ENCODE measurements at regions not wholly inside any gene's neighbourhood (a gene's known extent, or its start where the extent isn't known, plus 50 kb on each side); places are given as distances from the start of the nearest gene placed in this dataset.
"Not testable (repeated sequence)": the region's sequence is repeated elsewhere in the genome, so short reads cannot be mapped to it uniquely, and the experiment has no call there.

GRCh38 chr6:80504882-80505281 lies 398.4 kb downstream of the BCKDHB start:
- no peak for DNase-seq (ENCODE audit: low spot score)

- DNase-seq (ENCODE audit: low spot score) = no peak
Observed at GRCh38 chr6:80503660-80504059, 397.2 kb downstream of the BCKDHB start.

GRCh38 chr6:80502871-80503270 lies 396.4 kb downstream of the BCKDHB start:
- no peak for DNase-seq (ENCODE audit: low spot score)

GRCh38 chr6:80501636-80502035 lies 395.2 kb downstream of the BCKDHB start:
- no peak for DNase-seq (ENCODE audit: low spot score)

- DNase-seq (ENCODE audit: low spot score) = not testable (repeated sequence)
Observed at GRCh38 chr6:80497696-80498486, 391.4 kb downstream of the BCKDHB start.

GRCh38 chr6:80489911-80490635 lies 383.6 kb downstream of the BCKDHB start:
- DNase-seq (ENCODE audit: low spot score) = no peak

- peak; percentile 17 for DNase-seq (ENCODE audit: low spot score)
Observed at GRCh38 chr6:80488190-80488589, 381.7 kb downstream of the BCKDHB start.

- DNase-seq (ENCODE audit: low spot score) = not testable (repeated sequence)
Observed at GRCh38 chr6:80485494-80485893, 379.0 kb downstream of the BCKDHB start.

GRCh38 chr6:80482056-80482455 lies 375.6 kb downstream of the BCKDHB start:
- DNase-seq (ENCODE audit: low spot score) = no peak

- DNase-seq (ENCODE audit: low spot score) = no peak
Observed at GRCh38 chr6:80480421-80481157, 374.1 kb downstream of the BCKDHB start.

GRCh38 chr6:80478030-80478429 lies 371.6 kb downstream of the BCKDHB start:
- DNase-seq (ENCODE audit: low spot score) = no peak

GRCh38 chr6:80477591-80477990 lies 371.1 kb downstream of the BCKDHB start:
- DNase-seq (ENCODE audit: low spot score) = no peak

GRCh38 chr6:80472271-80472670 lies 365.8 kb downstream of the BCKDHB start:
- no peak for DNase-seq (ENCODE audit: low spot score)

- DNase-seq (ENCODE audit: low spot score) = no peak
Observed at GRCh38 chr6:80469977-80470376, 363.5 kb downstream of the BCKDHB start.

- DNase-seq (ENCODE audit: low spot score) = peak; percentile 60
Observed at GRCh38 chr6:80468398-80468797, 361.9 kb downstream of the BCKDHB start.

GRCh38 chr6:80467408-80467807 lies 360.9 kb downstream of the BCKDHB start:
- DNase-seq (ENCODE audit: low spot score) = no peak

- no peak for DNase-seq (ENCODE audit: low spot score)
Observed at GRCh38 chr6:80466981-80467380, 360.5 kb downstream of the BCKDHB start.

GRCh38 chr6:80465513-80465912 lies 359.0 kb downstream of the BCKDHB start:
- no peak for DNase-seq (ENCODE audit: low spot score)

- DNase-seq (ENCODE audit: low spot score) = no peak
Observed at GRCh38 chr6:80464901-80465300, 358.4 kb downstream of the BCKDHB start.

GRCh38 chr6:80463197-80463596 lies 356.7 kb downstream of the BCKDHB start:
- DNase-seq (ENCODE audit: low spot score) = no peak

GRCh38 chr6:80460257-80460865 lies 353.9 kb downstream of the BCKDHB start:
- no peak for DNase-seq (ENCODE audit: low spot score)

GRCh38 chr6:80457439-80457933 lies 351.0 kb downstream of the BCKDHB start:
- DNase-seq (ENCODE audit: low spot score) = no peak

Measured in HuH-7 (cell line).